ENCODE measurements at regions not wholly inside any gene's neighbourhood (a gene's known extent, or its start where the extent isn't known, plus 50 kb on each side); places are given as distances from the start of the nearest gene placed in this dataset.

DNA sequence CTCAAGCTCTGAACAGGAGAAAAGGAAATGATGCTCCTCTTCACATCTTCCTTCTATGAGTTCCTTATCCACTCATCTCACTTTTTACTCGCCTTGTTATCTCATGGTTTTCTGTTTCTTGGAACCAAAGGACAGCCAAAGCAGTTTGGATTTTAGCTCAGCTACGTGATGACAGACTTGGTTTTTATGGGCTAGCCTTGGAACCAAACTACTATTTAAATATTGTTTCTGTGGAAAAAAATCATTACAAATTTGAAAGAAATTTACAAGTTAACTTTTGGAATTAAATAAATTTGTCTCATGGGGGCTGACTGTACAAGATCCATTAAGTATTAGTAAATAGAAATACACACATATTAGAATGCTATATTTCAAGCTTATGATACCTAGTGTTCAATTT is 727.8 kb upstream of the FANCL start:
- Mint-ChIP-seq H3K36me3 (ENCODE audit: low read depth) (no peaks in the 10 kb centered on the region), H3K27ac (no peak overlapping the region), H3K27me3 (ENCODE audit: insufficient read depth) (no peaks in the 10 kb centered on the region), H3K4me3 (no peak overlapping the region), H3K9me3 (no peaks in the 10 kb centered on the region), H3K4me1 (peaks cover 16% of the 10 kb centered on the region)
- no peak for DNase-seq
- TF ChIP-seq CTCF (conservative IDR thresholded peaks at IDR 0.05), result no peak
- H3K4me3 ChIP-seq (ENCODE audit: low read length), result no peak overlapping the region
- H3K9me3 ChIP-seq (ENCODE audit: control insufficient read depth, low read length), result no peaks in the 10 kb centered on the region
- H3K36me3 ChIP-seq (ENCODE audit: control insufficient read depth, insufficient read depth, low read length), result no peaks in the 10 kb centered on the region
- WGBS, 2 experiments (ENCODE audit: insufficient coverage in 1 of 2, insufficient read length in 1 of 2), result 86 to 89% methylated on average over 1 to 2 of the region's 2 CpGs
- H3K27ac ChIP-seq (ENCODE audit: low read depth, low read length), result no peak overlapping the region
- no peaks in the 10 kb centered on the region for H3K4me1 ChIP-seq (ENCODE audit: control insufficient read depth, insufficient read depth, low read length)
- H3K27me3 ChIP-seq (ENCODE audit: control insufficient read depth, insufficient read depth, low read length, poor library complexity, severe bottlenecking), result no peaks in the 10 kb centered on the region
- H3K9ac ChIP-seq (ENCODE audit: extremely low read depth, low read length, poor library complexity, severe bottlenecking), result no peak overlapping the region

DNA sequence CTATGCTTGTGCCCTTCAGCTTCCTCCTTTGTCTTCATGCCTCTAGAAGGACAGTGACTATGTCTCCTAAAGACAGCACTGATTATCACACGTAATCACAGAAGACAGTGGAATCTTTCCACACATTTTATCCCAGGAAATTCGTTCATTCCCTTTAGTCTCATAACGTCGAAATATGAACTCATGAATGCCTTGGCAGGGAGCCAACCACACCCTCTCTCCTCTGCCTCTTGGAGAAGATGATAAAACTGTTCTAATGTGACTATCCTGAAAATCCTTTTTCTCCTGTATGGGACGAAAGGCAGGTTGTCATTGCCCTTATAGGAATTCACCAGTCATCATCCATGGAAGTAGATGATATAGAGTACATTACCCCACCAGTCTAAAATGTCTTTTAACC is 726.6 kb upstream of the FANCL start:
- DNase-seq, result no peak
- Histone ChIP-seq H3K4me1 (ENCODE audit: control insufficient read depth, insufficient read depth, low read length) (no peaks in the 10 kb centered on the region), H3K27me3 (ENCODE audit: control insufficient read depth, insufficient read depth, low read length, poor library complexity, severe bottlenecking) (no peaks in the 10 kb centered on the region), H3K9ac (ENCODE audit: extremely low read depth, low read length, poor library complexity, severe bottlenecking) (no peak overlapping the region), H3K36me3 (ENCODE audit: control insufficient read depth, insufficient read depth, low read length) (no peaks in the 10 kb centered on the region), H3K9me3 (ENCODE audit: control insufficient read depth, low read length) (no peaks in the 10 kb centered on the region), H3K4me3 (ENCODE audit: low read length) (no peak overlapping the region), H3K27ac (ENCODE audit: low read depth, low read length) (no peak overlapping the region)
- H3K9me3 Mint-ChIP-seq, result no peaks in the 10 kb centered on the region
- peaks cover 11% of the 10 kb centered on the region for H3K4me1 Mint-ChIP-seq
- no peak for TF ChIP-seq CTCF (conservative IDR thresholded peaks at IDR 0.05)
- H3K27ac Mint-ChIP-seq, result no peak overlapping the region
- H3K36me3 Mint-ChIP-seq (ENCODE audit: low read depth), result no peaks in the 10 kb centered on the region
- 90 to 93% methylated on average over 2 to 5 of the region's 5 CpGs for WGBS, 2 experiments (ENCODE audit: insufficient coverage in 1 of 2, insufficient read length in 1 of 2)
- H3K4me3 Mint-ChIP-seq, result no peak overlapping the region
- no peaks in the 10 kb centered on the region for H3K27me3 Mint-ChIP-seq (ENCODE audit: insufficient read depth)

- Mint-ChIP-seq H3K4me3 (no peak overlapping the region), H3K36me3 (ENCODE audit: low read depth) (no peaks in the 10 kb centered on the region), H3K27me3 (ENCODE audit: insufficient read depth) (no peaks in the 10 kb centered on the region), H3K4me1 (no peaks in the 10 kb centered on the region), H3K9me3 (no peaks in the 10 kb centered on the region), H3K27ac (no peak overlapping the region)
- TF ChIP-seq CTCF (conservative IDR thresholded peaks at IDR 0.05), result no peak
- DNase-seq, result no peak
- no peaks in the 10 kb centered on the region for H3K36me3 ChIP-seq (ENCODE audit: control insufficient read depth, insufficient read depth, low read length)
- H3K9me3 ChIP-seq (ENCODE audit: control insufficient read depth, low read length), result no peaks in the 10 kb centered on the region
- 90 to 100% methylated on average over 1 to 2 of the region's 2 CpGs for whole genome bisulfite sequencing, 2 experiments (ENCODE audit: insufficient coverage in 1 of 2, insufficient read length in 1 of 2)
- no peak overlapping the region for H3K9ac ChIP-seq (ENCODE audit: extremely low read depth, low read length, poor library complexity, severe bottlenecking)
- H3K4me1 ChIP-seq (ENCODE audit: control insufficient read depth, insufficient read depth, low read length), result no peaks in the 10 kb centered on the region
- H3K27me3 ChIP-seq (ENCODE audit: control insufficient read depth, insufficient read depth, low read length, poor library complexity, severe bottlenecking), result no peaks in the 10 kb centered on the region
- no peak overlapping the region for H3K27ac ChIP-seq (ENCODE audit: low read depth, low read length)
- no peak overlapping the region for H3K4me3 ChIP-seq (ENCODE audit: low read length)
These were observed 724.5 kb upstream of the FANCL start for GRCh38 chr2:58965602-58966001.

Measured in endodermal cell (in vitro differentiated cells).